ENCODE measurements at regions not wholly inside any gene's neighbourhood (a gene's known extent, or its start where the extent isn't known, plus 50 kb on each side); places are given as distances from the start of the nearest gene placed in this dataset.

- Histone ChIP-seq H3F3A (ENCODE audit: insufficient read depth) (no peaks in the 10 kb centered on the region), H3K4me2 (ENCODE audit: low read depth, low read length, poor library complexity, severe bottlenecking) (no peak overlapping the region), H3K4me3 (ENCODE audit: insufficient read depth, low read length, poor library complexity, severe bottlenecking) (no peak overlapping the region), H3K9ac (ENCODE audit: low read length) (no peak overlapping the region), H2AFZ (ENCODE audit: low read depth, low read length, severe bottlenecking) (no peak overlapping the region), H3K9me3 (ENCODE audit: insufficient read depth, low read length) (peaks cover 26% of the 10 kb centered on the region; the same call in 1 of the 2 replicates), H3K27me3 (ENCODE audit: low read length) (no peaks in the 10 kb centered on the region), H3K79me2 (ENCODE audit: insufficient read depth, low read length) (no peaks in the 10 kb centered on the region), H3K27ac (ENCODE audit: low read depth, low read length) (no peak overlapping the region), H3K9me2 (replicated peaks; ENCODE audit: insufficient read depth, low read length) (no peaks in the 10 kb centered on the region), H4K20me1 (ENCODE audit: low read depth, low read length) (no peaks in the 10 kb centered on the region), H3K36me3 (ENCODE audit: low read length) (no peaks in the 10 kb centered on the region)
- TF ChIP-seq EZH2phosphoT487 (conservative IDR thresholded peaks at IDR 0.05; ENCODE audit: low read length) = no peak
- TF ChIP-seq CTCF (IDR thresholded peaks at IDR 0.05; ENCODE audit: insufficient read depth, low read length, poor library complexity, severe bottlenecking) = no peak
Observed at GRCh38 chr3:35394905-35395304, 244.4 kb upstream of the ARPP21 start.

GRCh38 chr3:35401671-35402070 lies 237.7 kb upstream of the ARPP21 start:
- H3K9me2 ChIP-seq (replicated peaks; ENCODE audit: insufficient read depth, low read length) = no peaks in the 10 kb centered on the region
- no peak overlapping the region for H3K27ac ChIP-seq (ENCODE audit: low read depth, low read length)
- no peaks in the 10 kb centered on the region for H3K27me3 ChIP-seq (ENCODE audit: low read length)
- no peaks in the 10 kb centered on the region for H3K79me2 ChIP-seq (ENCODE audit: insufficient read depth, low read length)
- H4K20me1 ChIP-seq (ENCODE audit: low read depth, low read length) = no peaks in the 10 kb centered on the region
- no peak overlapping the region for H3K4me2 ChIP-seq (ENCODE audit: low read depth, low read length, poor library complexity, severe bottlenecking)
- H3K4me3 ChIP-seq (ENCODE audit: insufficient read depth, low read length, poor library complexity, severe bottlenecking) = no peak overlapping the region
- no peaks in the 10 kb centered on the region for H3K9me3 ChIP-seq (ENCODE audit: insufficient read depth, low read length)
- H2AFZ ChIP-seq (ENCODE audit: low read depth, low read length, severe bottlenecking) = no peak overlapping the region
- H3K36me3 ChIP-seq (ENCODE audit: low read length) = no peaks in the 10 kb centered on the region
- H3F3A ChIP-seq (ENCODE audit: insufficient read depth) = no peaks in the 10 kb centered on the region
- H3K9ac ChIP-seq (ENCODE audit: low read length) = no peak overlapping the region
- TF ChIP-seq EZH2phosphoT487 (conservative IDR thresholded peaks at IDR 0.05; ENCODE audit: low read length) (no peak), CTCF (IDR thresholded peaks at IDR 0.05; ENCODE audit: insufficient read depth, low read length, poor library complexity, severe bottlenecking) (no peak)

GRCh38 chr3:35404571-35404970 lies 234.8 kb upstream of the ARPP21 start:
- no peak overlapping the region for H2AFZ ChIP-seq (ENCODE audit: low read depth, low read length, severe bottlenecking)
- TF ChIP-seq CTCF (IDR thresholded peaks at IDR 0.05; ENCODE audit: insufficient read depth, low read length, poor library complexity, severe bottlenecking) (no peak), EZH2phosphoT487 (conservative IDR thresholded peaks at IDR 0.05; ENCODE audit: low read length) (no peak)
- no peak overlapping the region for H3K27ac ChIP-seq (ENCODE audit: low read depth, low read length)

More at GRCh38 chr3:35404571-35404970, 234.8 kb upstream of the ARPP21 start:
- Histone ChIP-seq H3K4me2 (ENCODE audit: low read depth, low read length, poor library complexity, severe bottlenecking) (no peak overlapping the region), H3F3A (ENCODE audit: insufficient read depth) (no peaks in the 10 kb centered on the region), H3K4me3 (ENCODE audit: insufficient read depth, low read length, poor library complexity, severe bottlenecking) (no peak overlapping the region), H3K27me3 (ENCODE audit: low read length) (no peaks in the 10 kb centered on the region), H3K9ac (ENCODE audit: low read length) (no peak overlapping the region), H3K9me3 (ENCODE audit: insufficient read depth, low read length) (no peaks in the 10 kb centered on the region), H3K36me3 (ENCODE audit: low read length) (no peaks in the 10 kb centered on the region), H4K20me1 (ENCODE audit: low read depth, low read length) (no peaks in the 10 kb centered on the region), H3K9me2 (replicated peaks; ENCODE audit: insufficient read depth, low read length) (no peaks in the 10 kb centered on the region), H3K79me2 (ENCODE audit: insufficient read depth, low read length) (no peaks in the 10 kb centered on the region)
